ENCODE measurements at regions not wholly inside any gene's neighbourhood (a gene's known extent, or its start where the extent isn't known, plus 50 kb on each side); places are given as distances from the start of the nearest gene placed in this dataset.
"Not testable (repeated sequence)": the region's sequence is repeated elsewhere in the genome, so short reads cannot be mapped to it uniquely, and the experiment has no call there.

DNA sequence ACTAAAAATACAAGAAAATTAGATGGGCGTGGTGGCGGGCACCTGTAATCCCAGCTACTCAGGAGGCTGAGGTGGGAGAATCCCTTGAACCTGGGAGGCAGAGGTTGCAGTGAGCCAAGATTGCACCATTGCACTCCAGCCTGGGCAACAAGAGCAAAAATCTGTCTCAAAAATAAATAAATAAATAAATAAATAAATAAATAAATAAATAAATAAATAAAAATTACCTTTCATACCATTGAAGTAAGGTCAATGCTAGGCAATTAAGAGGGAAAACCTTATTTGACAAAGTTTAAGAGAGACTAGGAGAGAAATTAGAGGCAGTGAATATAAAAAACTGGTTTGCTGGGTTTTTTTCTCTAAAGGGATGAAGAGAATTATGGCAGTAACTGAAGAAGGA, 781.1 kb upstream of the GBE1 start:
- CTCF ChIA-PET; H3K27ac Mint-ChIP-seq; H3K36me3 ChIP-seq (ENCODE audit: control insufficient read depth in 2 of 2, extremely low read depth in 1 of 2, insufficient read depth in 1 of 2, low read length in 1 of 2); H3K4me3 Mint-ChIP-seq; DNase-seq; H3K4me3 ChIP-seq (ENCODE audit: control insufficient read depth in 1 of 2, extremely low read depth in 1 of 2, low read length in 1 of 2); ATAC-seq (replicated peaks in 1 of 4); H3K4me1 ChIP-seq (ENCODE audit: control insufficient read depth in 1 of 2, extremely low read depth in 1 of 2, insufficient read depth in 2 of 2, low read length in 2 of 2); H3K4me1 Mint-ChIP-seq; H3K36me3 Mint-ChIP-seq; H3K27me3 ChIP-seq (replicated peaks in 1 of 2; ENCODE audit: control insufficient read depth in 2 of 2, extremely low read depth in 1 of 2, insufficient read depth in 2 of 2, low read length in 1 of 2); H3K9me3 ChIP-seq; POLR2A ChIA-PET; H3K27ac ChIP-seq (ENCODE audit: low read length); H3K27me3 Mint-ChIP-seq: not testable (repeated sequence)
- WGBS (ENCODE audit: insufficient coverage): no CpG with 5 or more reads among the region's 2 CpGs
- H3K9me3 Mint-ChIP-seq: peaks cover 10 to 23% (median 10%) of the 10 kb centered on the region in 3 donors

- Histone ChIP-seq H3K36me3 (ENCODE audit: control insufficient read depth in 2 of 2, extremely low read depth in 1 of 2, insufficient read depth in 1 of 2, low read length in 1 of 2) (no peaks in the 10 kb centered on the region), H3K4me3 (ENCODE audit: control insufficient read depth in 1 of 2, extremely low read depth in 1 of 2, low read length in 1 of 2) (no peak overlapping the region), H3K4me1 (ENCODE audit: control insufficient read depth in 1 of 2, extremely low read depth in 1 of 2, insufficient read depth in 2 of 2, low read length in 2 of 2) (no peaks in the 10 kb centered on the region), H3K27ac (ENCODE audit: low read length) (no peak overlapping the region), H3K9me3 (no peaks in the 10 kb centered on the region), H3K27me3 (replicated peaks in 1 of 2; ENCODE audit: control insufficient read depth in 2 of 2, extremely low read depth in 1 of 2, insufficient read depth in 2 of 2, low read length in 1 of 2) (no peaks in the 10 kb centered on the region)
- WGBS (ENCODE audit: insufficient coverage): no CpG with 5 or more reads among the region's 1 CpG
- Mint-ChIP-seq H3K27me3 (no peaks in the 10 kb centered on the region), H3K27ac (no peak overlapping the region), H3K4me3 (no peak overlapping the region), H3K9me3 (peaks cover 16 to 26% (median 17%) of the 10 kb centered on the region in 3 donors), H3K4me1 (no peaks in the 10 kb centered on the region), H3K36me3 (no peaks in the 10 kb centered on the region)
- ChIA-PET POLR2A (no interaction called here), CTCF (no interaction called here)
- ATAC-seq (replicated peaks in 1 of 4): no peak
- DNase-seq: no peak
These were observed 760.2 kb upstream of the GBE1 start for GRCh38 chr3:82521657-82522056.

DNA sequence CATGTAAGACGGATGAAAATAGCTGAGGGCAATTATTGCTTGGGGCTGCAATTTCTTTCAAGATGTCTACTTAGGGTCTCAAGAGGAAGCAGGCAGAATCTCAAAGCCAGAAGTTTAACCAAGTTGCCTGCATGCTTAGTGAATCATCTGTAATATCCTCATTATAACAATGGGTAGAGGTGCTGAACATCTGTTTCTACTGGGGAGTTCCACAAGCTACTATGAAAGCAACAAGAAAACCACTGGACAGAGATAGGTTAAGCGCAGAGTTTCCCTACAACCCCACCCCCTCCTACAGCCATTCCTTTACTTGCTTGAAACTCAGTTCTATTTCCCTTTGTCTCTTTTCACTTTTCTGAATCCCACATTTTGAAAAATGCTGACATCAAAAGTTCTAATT, 759.4 kb upstream of the GBE1 start:
- Mint-ChIP-seq H3K36me3 (no peaks in the 10 kb centered on the region), H3K27ac (no peak overlapping the region), H3K27me3 (no peaks in the 10 kb centered on the region), H3K4me3 (no peak overlapping the region), H3K4me1 (no peaks in the 10 kb centered on the region), H3K9me3 (peaks cover 17 to 26% (median 17%) of the 10 kb centered on the region in 3 donors)
- WGBS (ENCODE audit: insufficient coverage): 50% methylated on average over 1 of the region's 2 CpGs
- Histone ChIP-seq H3K4me3 (ENCODE audit: control insufficient read depth in 1 of 2, extremely low read depth in 1 of 2, low read length in 1 of 2) (no peak overlapping the region), H3K27me3 (replicated peaks in 1 of 2; ENCODE audit: control insufficient read depth in 2 of 2, extremely low read depth in 1 of 2, insufficient read depth in 2 of 2, low read length in 1 of 2) (no peaks in the 10 kb centered on the region), H3K36me3 (ENCODE audit: control insufficient read depth in 2 of 2, extremely low read depth in 1 of 2, insufficient read depth in 1 of 2, low read length in 1 of 2) (no peaks in the 10 kb centered on the region), H3K27ac (ENCODE audit: low read length) (no peak overlapping the region), H3K4me1 (ENCODE audit: control insufficient read depth in 1 of 2, extremely low read depth in 1 of 2, insufficient read depth in 2 of 2, low read length in 2 of 2) (no peaks in the 10 kb centered on the region), H3K9me3 (no peaks in the 10 kb centered on the region)
- CTCF ChIA-PET: no interaction called here
- ATAC-seq (replicated peaks in 1 of 4) (no peak), DNase-seq (no peak)
- POLR2A ChIA-PET: no interaction called here

GRCh38 chr3:82509951-82510603, 748.6 kb upstream of the GBE1 start:
- Mint-ChIP-seq H3K27me3 (no peaks in the 10 kb centered on the region), H3K4me3 (no peak overlapping the region), H3K9me3 (peaks cover 3 to 9% (median 6%) of the 10 kb centered on the region in 3 donors), H3K27ac (no peak overlapping the region), H3K4me1 (no peaks in the 10 kb centered on the region), H3K36me3 (no peaks in the 10 kb centered on the region)
- Histone ChIP-seq H3K4me1 (ENCODE audit: control insufficient read depth in 1 of 2, extremely low read depth in 1 of 2, insufficient read depth in 2 of 2, low read length in 2 of 2) (no peaks in the 10 kb centered on the region), H3K4me3 (ENCODE audit: control insufficient read depth in 1 of 2, extremely low read depth in 1 of 2, low read length in 1 of 2) (no peak overlapping the region), H3K27me3 (replicated peaks in 1 of 2; ENCODE audit: control insufficient read depth in 2 of 2, extremely low read depth in 1 of 2, insufficient read depth in 2 of 2, low read length in 1 of 2) (peaks cover 0 to 3% of the 10 kb centered on the region in 2 experiments), H3K9me3 (no peaks in the 10 kb centered on the region), H3K36me3 (ENCODE audit: control insufficient read depth in 2 of 2, extremely low read depth in 1 of 2, insufficient read depth in 1 of 2, low read length in 1 of 2) (no peaks in the 10 kb centered on the region), H3K27ac (ENCODE audit: low read length) (no peak overlapping the region)
- CTCF ChIA-PET: no interaction called here
- no peak for DNase-seq
- no peak for ATAC-seq (replicated peaks in 1 of 4)
- POLR2A ChIA-PET: no interaction called here
- 86% methylated on average over 12 of the region's 16 CpGs for WGBS (ENCODE audit: insufficient coverage)

GRCh38 chr3:82509106-82509842, 747.8 kb upstream of the GBE1 start:
- Mint-ChIP-seq H3K36me3 (no peaks in the 10 kb centered on the region), H3K27me3 (no peaks in the 10 kb centered on the region), H3K4me3 (no peak overlapping the region), H3K9me3 (peaks cover 3 to 9% (median 6%) of the 10 kb centered on the region in 3 donors), H3K4me1 (no peaks in the 10 kb centered on the region), H3K27ac (no peak overlapping the region)
- no peak for ATAC-seq (replicated peaks in 1 of 4)
- Histone ChIP-seq H3K4me1 (ENCODE audit: control insufficient read depth in 1 of 2, extremely low read depth in 1 of 2, insufficient read depth in 2 of 2, low read length in 2 of 2) (no peaks in the 10 kb centered on the region), H3K27ac (ENCODE audit: low read length) (no peak overlapping the region), H3K27me3 (replicated peaks in 1 of 2; ENCODE audit: control insufficient read depth in 2 of 2, extremely low read depth in 1 of 2, insufficient read depth in 2 of 2, low read length in 1 of 2) (peaks cover 0 to 3% of the 10 kb centered on the region in 2 experiments), H3K4me3 (ENCODE audit: control insufficient read depth in 1 of 2, extremely low read depth in 1 of 2, low read length in 1 of 2) (no peak overlapping the region), H3K9me3 (no peaks in the 10 kb centered on the region), H3K36me3 (ENCODE audit: control insufficient read depth in 2 of 2, extremely low read depth in 1 of 2, insufficient read depth in 1 of 2, low read length in 1 of 2) (no peaks in the 10 kb centered on the region)
- ChIA-PET CTCF (no interaction called here), POLR2A (no interaction called here)
- no peak for DNase-seq
- 87% methylated on average over 9 of the region's 9 CpGs for WGBS (ENCODE audit: insufficient coverage)

GRCh38 chr3:82506204-82506603, 744.8 kb upstream of the GBE1 start:
- no peak for ATAC-seq (replicated peaks in 1 of 4)
- no peaks in the 10 kb centered on the region for H3K36me3 ChIP-seq (ENCODE audit: control insufficient read depth in 2 of 2, extremely low read depth in 1 of 2, insufficient read depth in 1 of 2, low read length in 1 of 2)
- no peak overlapping the region for H3K4me3 Mint-ChIP-seq
- no peaks in the 10 kb centered on the region for H3K4me1 ChIP-seq (ENCODE audit: control insufficient read depth in 1 of 2, extremely low read depth in 1 of 2, insufficient read depth in 2 of 2, low read length in 2 of 2)
- 88% methylated on average over 6 of the region's 6 CpGs for WGBS (ENCODE audit: insufficient coverage)
- no peaks in the 10 kb centered on the region for H3K36me3 Mint-ChIP-seq
- DNase-seq: no peak
- H3K4me1 Mint-ChIP-seq: no peaks in the 10 kb centered on the region
- CTCF ChIA-PET: no interaction called here
- H3K9me3 ChIP-seq: no peaks in the 10 kb centered on the region
- H3K27ac ChIP-seq (ENCODE audit: low read length): no peak overlapping the region
- H3K27me3 ChIP-seq (replicated peaks in 1 of 2; ENCODE audit: control insufficient read depth in 2 of 2, extremely low read depth in 1 of 2, insufficient read depth in 2 of 2, low read length in 1 of 2): peaks cover 0 to 3% of the 10 kb centered on the region in 2 experiments
- POLR2A ChIA-PET: no interaction called here
- H3K4me3 ChIP-seq (ENCODE audit: control insufficient read depth in 1 of 2, extremely low read depth in 1 of 2, low read length in 1 of 2): no peak overlapping the region
- no peak overlapping the region for H3K27ac Mint-ChIP-seq
- no peaks in the 10 kb centered on the region for H3K27me3 Mint-ChIP-seq
- H3K9me3 Mint-ChIP-seq: peaks cover 3 to 9% (median 6%) of the 10 kb centered on the region in 3 donors
